ENCODE measurements at regions not wholly inside any gene's neighbourhood (a gene's known extent, or its start where the extent isn't known, plus 50 kb on each side); places are given as distances from the start of the nearest gene placed in this dataset.

DNA sequence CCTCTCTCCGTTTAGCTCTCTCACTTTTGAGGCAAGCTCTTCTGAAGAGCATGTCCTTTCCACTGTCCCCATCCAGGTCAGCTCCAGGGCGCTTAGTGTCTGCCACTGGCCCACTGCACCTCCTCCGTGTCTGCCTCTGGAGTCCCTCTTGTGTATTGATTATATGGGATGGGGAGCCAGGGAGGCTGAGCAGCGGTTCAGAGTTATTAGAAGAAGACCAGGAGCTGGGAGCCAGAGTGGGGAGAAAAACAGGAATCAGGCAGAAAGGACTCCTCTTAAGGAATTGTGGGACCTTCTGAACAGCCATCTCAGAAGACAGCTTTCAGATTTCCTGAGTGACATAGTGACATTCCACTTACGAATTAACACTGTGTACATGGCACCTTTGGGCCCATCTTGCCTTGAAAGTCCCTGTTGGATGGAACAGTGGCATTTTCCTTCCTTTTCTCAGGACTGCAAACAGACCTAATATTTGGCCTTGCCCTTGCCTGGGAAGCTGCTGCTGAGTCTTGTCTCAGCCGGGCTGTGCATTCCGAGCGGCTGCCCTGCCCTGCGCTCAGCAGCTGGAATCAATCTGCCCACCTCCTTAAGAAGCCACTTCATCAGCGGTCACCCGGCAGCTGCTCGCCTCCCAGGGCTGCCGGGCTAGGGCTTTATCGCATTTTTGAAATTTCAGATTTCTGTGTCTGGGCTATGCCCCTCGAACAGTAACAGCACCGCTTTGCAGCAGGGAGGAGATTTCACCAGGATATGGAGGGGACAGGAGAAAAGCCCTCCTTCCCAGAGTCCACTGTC is 81.1 kb upstream of the PRKG1 start:
- Histone ChIP-seq H3K9ac (ENCODE audit: low read length) (no peak overlapping the region), H2BK120ac (ENCODE audit: low read depth, low read length) (no peak overlapping the region), H3K18ac (ENCODE audit: low read length) (no peak overlapping the region), H3K27ac (ENCODE audit: low read depth, low read length) (no peak overlapping the region), H2BK15ac (replicated peaks; ENCODE audit: low read depth) (no peak overlapping the region), H3K56ac (ENCODE audit: low read length) (no peak overlapping the region), H3K4me1 (ENCODE audit: control insufficient read depth, low read depth, low read length) (no peaks in the 10 kb centered on the region), H2AK5ac (ENCODE audit: low read length) (no peak overlapping the region), H3K4me3 (ENCODE audit: low read length) (no peak overlapping the region), H4K5ac (ENCODE audit: low read length) (no peak overlapping the region), H4K8ac (ENCODE audit: low read depth, low read length) (no peak overlapping the region), H2BK5ac (ENCODE audit: low read length) (no peak overlapping the region), H3K4ac (ENCODE audit: low read depth, low read length) (no peak overlapping the region), H3K4me2 (ENCODE audit: low read length) (no peak overlapping the region), H3K79me2 (ENCODE audit: control insufficient read depth, insufficient read depth, low read length) (no peaks in the 10 kb centered on the region), H3K79me1 (ENCODE audit: low read length) (no peaks in the 10 kb centered on the region), H3K27me3 (ENCODE audit: insufficient read depth, low read length, poor library complexity) (peaks cover 7% of the 10 kb centered on the region), H3K36me3 (ENCODE audit: control insufficient read depth, insufficient read depth, low read length) (no peaks in the 10 kb centered on the region), H3K23ac (ENCODE audit: low read length) (no peak overlapping the region)
- no CpG with 5 or more reads among the region's 16 CpGs for WGBS (ENCODE audit: extremely low coverage, insufficient coverage, low lambda C conversion rate)
- DNase-seq, result peak; percentile 9

DNA sequence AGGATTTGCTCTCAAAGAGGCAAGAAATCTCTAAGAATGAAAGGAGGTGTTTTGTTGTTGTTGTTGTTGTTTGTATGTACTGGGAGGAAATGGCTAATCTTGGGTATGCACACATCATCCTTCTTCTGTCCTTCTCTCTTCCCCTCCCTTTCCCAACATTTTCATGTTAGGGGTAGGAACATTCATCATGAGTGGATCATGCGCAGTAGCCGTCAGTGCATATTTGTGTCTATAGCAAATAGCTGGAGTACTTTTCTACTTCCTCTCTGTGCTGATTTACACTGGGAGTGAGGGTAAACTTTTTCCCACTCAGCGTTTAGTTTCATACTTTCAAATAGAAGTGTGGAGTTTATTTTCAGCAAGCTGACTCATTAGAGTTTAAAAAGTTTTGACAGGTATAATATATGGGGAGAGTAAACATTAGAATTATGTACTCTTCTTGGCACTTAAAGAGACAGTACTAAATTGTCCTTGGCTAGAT is 80.5 kb upstream of the PRKG1 start:
- DNase-seq, result no peak
- no peak overlapping the region for H3K18ac ChIP-seq (ENCODE audit: low read length)
- no peaks in the 10 kb centered on the region for H3K4me1 ChIP-seq (ENCODE audit: control insufficient read depth, low read depth, low read length)
- H3K79me2 ChIP-seq (ENCODE audit: control insufficient read depth, insufficient read depth, low read length), result no peaks in the 10 kb centered on the region
- H3K4me2 ChIP-seq (ENCODE audit: low read length), result no peak overlapping the region
- H2BK120ac ChIP-seq (ENCODE audit: low read depth, low read length), result no peak overlapping the region
- H3K27me3 ChIP-seq (ENCODE audit: insufficient read depth, low read length, poor library complexity), result peaks cover 7% of the 10 kb centered on the region
- no peak overlapping the region for H2AK5ac ChIP-seq (ENCODE audit: low read length)
- H3K27ac ChIP-seq (ENCODE audit: low read depth, low read length), result no peak overlapping the region
- no peak overlapping the region for H3K4ac ChIP-seq (ENCODE audit: low read depth, low read length)
- H2BK15ac ChIP-seq (replicated peaks; ENCODE audit: low read depth), result no peak overlapping the region
- H3K9ac ChIP-seq (ENCODE audit: low read length), result no peak overlapping the region
- H4K8ac ChIP-seq (ENCODE audit: low read depth, low read length), result no peak overlapping the region
- no peak overlapping the region for H3K56ac ChIP-seq (ENCODE audit: low read length)
- H3K79me1 ChIP-seq (ENCODE audit: low read length), result no peaks in the 10 kb centered on the region
- no peak overlapping the region for H2BK5ac ChIP-seq (ENCODE audit: low read length)
- no peaks in the 10 kb centered on the region for H3K36me3 ChIP-seq (ENCODE audit: control insufficient read depth, insufficient read depth, low read length)
- no peak overlapping the region for H4K5ac ChIP-seq (ENCODE audit: low read length)
- no peak overlapping the region for H3K4me3 ChIP-seq (ENCODE audit: low read length)
- no CpG with 5 or more reads among the region's 3 CpGs for WGBS (ENCODE audit: extremely low coverage, insufficient coverage, low lambda C conversion rate)
- H3K23ac ChIP-seq (ENCODE audit: low read length), result no peak overlapping the region

DNA sequence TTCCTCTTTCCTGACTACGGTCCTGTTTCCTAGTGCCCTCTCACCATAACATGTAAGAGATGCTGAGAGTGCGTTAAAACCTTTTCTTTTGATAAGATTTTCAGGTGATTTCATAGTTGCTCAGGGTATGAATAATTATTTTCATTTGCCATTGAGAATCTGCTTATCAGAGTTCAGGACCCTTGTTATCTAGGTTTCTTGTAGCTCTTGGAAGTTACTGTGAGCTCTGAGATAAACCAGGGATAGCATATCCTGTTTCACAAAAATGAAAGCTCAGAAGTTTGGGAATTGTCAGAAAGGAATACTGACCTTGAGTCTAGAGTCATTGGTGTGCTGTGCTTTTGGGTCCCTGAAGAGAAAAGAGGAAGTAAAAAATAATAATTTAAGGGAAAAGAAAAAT is 76.8 kb upstream of the PRKG1 start:
- no peaks in the 10 kb centered on the region for H3K4me1 ChIP-seq (ENCODE audit: control insufficient read depth, low read depth, low read length)
- H3K4me3 ChIP-seq (ENCODE audit: low read length), result no peak overlapping the region
- H3K23ac ChIP-seq (ENCODE audit: low read length), result no peak overlapping the region
- WGBS (ENCODE audit: extremely low coverage, insufficient coverage, low lambda C conversion rate), result no CpG with 5 or more reads among the region's 2 CpGs
- no peak overlapping the region for H3K4ac ChIP-seq (ENCODE audit: low read depth, low read length)
- H3K79me1 ChIP-seq (ENCODE audit: low read length), result no peaks in the 10 kb centered on the region
- no peak overlapping the region for H3K18ac ChIP-seq (ENCODE audit: low read length)
- no peak overlapping the region for H3K56ac ChIP-seq (ENCODE audit: low read length)
- H2BK5ac ChIP-seq (ENCODE audit: low read length), result no peak overlapping the region
- no peak overlapping the region for H2BK120ac ChIP-seq (ENCODE audit: low read depth, low read length)
- no peak overlapping the region for H2BK15ac ChIP-seq (replicated peaks; ENCODE audit: low read depth)
- H3K27me3 ChIP-seq (ENCODE audit: insufficient read depth, low read length, poor library complexity), result no peaks in the 10 kb centered on the region
- no peak overlapping the region for H4K8ac ChIP-seq (ENCODE audit: low read depth, low read length)
- H3K4me2 ChIP-seq (ENCODE audit: low read length), result no peak overlapping the region
- no peaks in the 10 kb centered on the region for H3K79me2 ChIP-seq (ENCODE audit: control insufficient read depth, insufficient read depth, low read length)
- H3K36me3 ChIP-seq (ENCODE audit: control insufficient read depth, insufficient read depth, low read length), result no peaks in the 10 kb centered on the region
- peak; percentile 32 for DNase-seq
- H2AK5ac ChIP-seq (ENCODE audit: low read length), result no peak overlapping the region
- H4K5ac ChIP-seq (ENCODE audit: low read length), result no peak overlapping the region
- H3K9ac ChIP-seq (ENCODE audit: low read length), result no peak overlapping the region
- H3K27ac ChIP-seq (ENCODE audit: low read depth, low read length), result no peak overlapping the region

DNA sequence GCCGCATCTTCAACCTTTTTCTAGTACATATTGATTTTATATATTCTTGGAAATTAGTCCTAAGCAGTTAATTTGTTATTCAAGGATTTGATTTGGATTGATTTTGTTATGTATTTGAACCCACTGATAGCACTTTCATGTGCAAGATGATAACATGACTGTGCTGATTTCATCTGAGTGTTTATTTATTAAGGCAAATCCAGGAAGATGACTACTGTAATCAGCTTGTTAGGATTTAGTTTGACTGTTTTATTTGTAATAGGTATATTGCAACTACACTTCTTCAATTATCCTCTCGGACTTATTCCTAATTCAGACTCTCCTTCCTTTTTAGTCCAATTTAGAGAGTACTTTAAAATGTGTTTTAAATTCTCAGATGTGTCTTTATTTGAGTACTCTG is 75.1 kb upstream of the PRKG1 start:
- H3K4me2 ChIP-seq (ENCODE audit: low read length), result no peak overlapping the region
- no peak overlapping the region for H3K4ac ChIP-seq (ENCODE audit: low read depth, low read length)
- no peaks in the 10 kb centered on the region for H3K36me3 ChIP-seq (ENCODE audit: control insufficient read depth, insufficient read depth, low read length)
- H3K9ac ChIP-seq (ENCODE audit: low read length), result no peak overlapping the region
- WGBS (ENCODE audit: extremely low coverage, insufficient coverage, low lambda C conversion rate), result no CpG with 5 or more reads among the region's 2 CpGs
- no peak overlapping the region for H2BK120ac ChIP-seq (ENCODE audit: low read depth, low read length)
- no peak overlapping the region for H4K8ac ChIP-seq (ENCODE audit: low read depth, low read length)
- no peak overlapping the region for H3K56ac ChIP-seq (ENCODE audit: low read length)
- H2AK5ac ChIP-seq (ENCODE audit: low read length), result no peak overlapping the region
- no peak overlapping the region for H3K27ac ChIP-seq (ENCODE audit: low read depth, low read length)
- DNase-seq, result no peak
- H2BK5ac ChIP-seq (ENCODE audit: low read length), result no peak overlapping the region
- no peaks in the 10 kb centered on the region for H3K79me2 ChIP-seq (ENCODE audit: control insufficient read depth, insufficient read depth, low read length)
- no peak overlapping the region for H2BK15ac ChIP-seq (replicated peaks; ENCODE audit: low read depth)
- H3K27me3 ChIP-seq (ENCODE audit: insufficient read depth, low read length, poor library complexity), result no peaks in the 10 kb centered on the region
- H3K4me3 ChIP-seq (ENCODE audit: low read length), result no peak overlapping the region
- no peak overlapping the region for H4K5ac ChIP-seq (ENCODE audit: low read length)
- no peaks in the 10 kb centered on the region for H3K4me1 ChIP-seq (ENCODE audit: control insufficient read depth, low read depth, low read length)
- no peak overlapping the region for H3K18ac ChIP-seq (ENCODE audit: low read length)
- no peak overlapping the region for H3K23ac ChIP-seq (ENCODE audit: low read length)
- no peaks in the 10 kb centered on the region for H3K79me1 ChIP-seq (ENCODE audit: low read length)

DNA sequence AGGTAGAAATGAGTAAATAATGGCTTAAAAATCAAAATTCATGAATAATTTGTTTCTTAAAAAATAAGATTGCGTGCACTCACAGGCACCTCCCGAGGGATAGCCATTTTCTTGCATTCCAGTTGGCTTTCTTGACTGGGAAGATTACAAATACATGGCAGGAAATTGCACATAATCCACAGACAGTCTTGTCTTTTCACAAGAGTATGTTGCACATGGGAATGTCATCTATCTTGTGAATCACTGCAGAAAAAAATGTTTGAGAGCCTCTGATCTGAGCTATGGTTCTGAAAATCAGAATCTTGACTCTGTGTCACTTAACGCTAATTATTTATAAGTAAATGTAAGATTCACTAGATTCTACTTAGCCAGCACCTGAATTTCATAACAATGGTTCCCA is 74.1 kb upstream of the PRKG1 start:
- no peak overlapping the region for H3K4me2 ChIP-seq (ENCODE audit: low read length)
- WGBS (ENCODE audit: extremely low coverage, insufficient coverage, low lambda C conversion rate), result no CpG with 5 or more reads among the region's 3 CpGs
- no peak overlapping the region for H3K4ac ChIP-seq (ENCODE audit: low read depth, low read length)
- H4K5ac ChIP-seq (ENCODE audit: low read length), result no peak overlapping the region
- no peak overlapping the region for H4K8ac ChIP-seq (ENCODE audit: low read depth, low read length)
- H3K18ac ChIP-seq (ENCODE audit: low read length), result no peak overlapping the region
- no peaks in the 10 kb centered on the region for H3K79me2 ChIP-seq (ENCODE audit: control insufficient read depth, insufficient read depth, low read length)
- no peak overlapping the region for H3K56ac ChIP-seq (ENCODE audit: low read length)
- no peak overlapping the region for H2BK5ac ChIP-seq (ENCODE audit: low read length)
- H3K4me3 ChIP-seq (ENCODE audit: low read length), result no peak overlapping the region
- H2BK120ac ChIP-seq (ENCODE audit: low read depth, low read length), result no peak overlapping the region
- H2AK5ac ChIP-seq (ENCODE audit: low read length), result no peak overlapping the region
- H2BK15ac ChIP-seq (replicated peaks; ENCODE audit: low read depth), result no peak overlapping the region
- H3K36me3 ChIP-seq (ENCODE audit: control insufficient read depth, insufficient read depth, low read length), result no peaks in the 10 kb centered on the region
- DNase-seq, result no peak
- H3K27ac ChIP-seq (ENCODE audit: low read depth, low read length), result no peak overlapping the region
- H3K79me1 ChIP-seq (ENCODE audit: low read length), result no peaks in the 10 kb centered on the region
- H3K4me1 ChIP-seq (ENCODE audit: control insufficient read depth, low read depth, low read length), result no peaks in the 10 kb centered on the region
- H3K9ac ChIP-seq (ENCODE audit: low read length), result no peak overlapping the region
- H3K23ac ChIP-seq (ENCODE audit: low read length), result no peak overlapping the region
- no peaks in the 10 kb centered on the region for H3K27me3 ChIP-seq (ENCODE audit: insufficient read depth, low read length, poor library complexity)

DNA sequence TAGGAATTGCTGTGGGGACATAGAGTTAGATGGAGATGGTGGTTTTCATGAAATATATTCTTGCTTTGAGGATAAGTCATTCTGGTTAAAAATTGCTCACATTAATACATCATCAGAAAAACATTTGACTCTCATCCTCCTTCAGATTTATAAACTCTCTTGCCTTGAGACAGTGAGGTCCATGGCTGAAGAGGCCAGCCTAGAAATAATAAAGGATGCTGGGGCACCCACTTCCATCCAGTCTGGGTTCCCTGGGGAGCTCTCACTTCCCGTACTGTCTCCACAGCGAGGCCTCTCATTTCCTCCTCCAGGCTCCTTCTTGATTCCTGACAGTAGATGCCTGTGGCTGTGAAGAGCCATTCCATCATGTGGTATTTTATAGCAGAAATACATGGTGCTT is 73.3 kb upstream of the PRKG1 start:
- Histone ChIP-seq H3K23ac (ENCODE audit: low read length) (no peak overlapping the region), H3K56ac (ENCODE audit: low read length) (no peak overlapping the region), H3K4me3 (ENCODE audit: low read length) (no peak overlapping the region), H3K36me3 (ENCODE audit: control insufficient read depth, insufficient read depth, low read length) (no peaks in the 10 kb centered on the region), H2BK15ac (replicated peaks; ENCODE audit: low read depth) (no peak overlapping the region), H3K79me1 (ENCODE audit: low read length) (no peaks in the 10 kb centered on the region), H2BK5ac (ENCODE audit: low read length) (no peak overlapping the region), H3K4me1 (ENCODE audit: control insufficient read depth, low read depth, low read length) (no peaks in the 10 kb centered on the region), H3K18ac (ENCODE audit: low read length) (no peak overlapping the region), H3K4ac (ENCODE audit: low read depth, low read length) (no peak overlapping the region), H3K9ac (ENCODE audit: low read length) (no peak overlapping the region), H4K8ac (ENCODE audit: low read depth, low read length) (no peak overlapping the region), H4K5ac (ENCODE audit: low read length) (no peak overlapping the region), H3K27me3 (ENCODE audit: insufficient read depth, low read length, poor library complexity) (no peaks in the 10 kb centered on the region), H3K79me2 (ENCODE audit: control insufficient read depth, insufficient read depth, low read length) (no peaks in the 10 kb centered on the region), H2AK5ac (ENCODE audit: low read length) (no peak overlapping the region), H3K4me2 (ENCODE audit: low read length) (no peak overlapping the region), H2BK120ac (ENCODE audit: low read depth, low read length) (no peak overlapping the region), H3K27ac (ENCODE audit: low read depth, low read length) (no peak overlapping the region)
- no CpG with 5 or more reads among the region's 2 CpGs for WGBS (ENCODE audit: extremely low coverage, insufficient coverage, low lambda C conversion rate)
- DNase-seq, result no peak

Measured in mesendoderm (in vitro differentiated cells).